Caco-2 (cell line): ENCODE measurements at regions not wholly inside any gene's neighbourhood (a gene's known extent, or its start where the extent isn't known, plus 50 kb on each side); places are given as distances from the start of the nearest gene placed in this dataset.

Experiments
- BruUV-seq: library from RNA; stranded (reverse); fragments of 400-500 nt; replicated peaks from 2 replicates; lab custom pipeline; 2021; lab: Mats Ljungman, UMichigan
- CTCF ChIA-PET: fragments of 300-600 bp; sonication (Branson Sonifier 250); formaldehyde crosslinking; loops from one replicate; lab custom pipeline; 2022; ENCODE audit warnings: antibody characterized with exemption; lab: Charles Lee
- POLR2A ChIA-PET: fragments of 300-600 bp; sonication (Branson Sonifier 250); formaldehyde crosslinking; loops from one replicate; lab custom pipeline; 2022; ENCODE audit warnings: antibody characterized with exemption; lab: Charles Lee
- DNase-seq, 2 experiments: peaks; one replicate each; pipeline versions ENCODE4 v3.0.0 to v3.0.0-alpha.2; 2020 to 2022
- H3K27me3 ChIP-seq: replicated peaks from 2 replicates; pipeline ENCODE4 v1.6.0; 2011; ENCODE audit warnings: low read length; ENCODE audit not compliant: control insufficient read depth, insufficient read depth
- H3K36me3 ChIP-seq: 2 replicates; pipeline ENCODE4 v1.5.1; 2011; ENCODE audit warnings: low read length; ENCODE audit not compliant: control insufficient read depth, insufficient read depth
- H3K4me1 ChIP-seq: fragments of 250-450 bp; sonication (Bioruptor Pico); 2 replicates; pipeline ENCODE4 v1.5.1; 2020; ENCODE audit warnings: mild to moderate bottlenecking
- H3K4me3 ChIP-seq: 2 replicates; pipeline ENCODE4 v1.5.1; 2011; ENCODE audit warnings: low read depth, mild to moderate bottlenecking, control low read depth, low read length
- H3K9me3 ChIP-seq: fragments of 250-450 bp; sonication (Bioruptor Pico); 2 replicates; pipeline ENCODE4 v1.5.1; 2020; ENCODE audit warnings: mild to moderate bottlenecking, moderate library complexity
- H3K27ac Mint-ChIP-seq: one replicate; pipeline ENCODE4 v1.8.0; 2022; ENCODE audit warnings: mixed read lengths; ENCODE audit not compliant: unreplicated experiment
- H3K27me3 Mint-ChIP-seq: one replicate; pipeline ENCODE4 v1.8.0; 2022; ENCODE audit warnings: mixed read lengths; ENCODE audit not compliant: insufficient read depth, unreplicated experiment
- H3K36me3 Mint-ChIP-seq: one replicate; pipeline ENCODE4 v1.8.0; 2022; ENCODE audit warnings: mild to moderate bottlenecking, mixed read lengths; ENCODE audit not compliant: insufficient read depth, unreplicated experiment
- H3K4me1 Mint-ChIP-seq: one replicate; pipeline ENCODE4 v1.8.0; 2022; ENCODE audit warnings: low read depth, mixed read lengths; ENCODE audit not compliant: unreplicated experiment
- H3K4me3 Mint-ChIP-seq: one replicate; pipeline ENCODE4 v1.8.0; 2022; ENCODE audit warnings: mild to moderate bottlenecking, moderate library complexity, mixed read lengths; ENCODE audit not compliant: unreplicated experiment
- H3K9me3 Mint-ChIP-seq: one replicate; pipeline ENCODE4 v1.8.0; 2022; ENCODE audit warnings: mixed read lengths; ENCODE audit not compliant: unreplicated experiment
- intact Hi-C: fragments of 100-400 bp; cut with micrococcal nuclease; formaldehyde crosslinking; loops from one replicate; pipeline ENCODE4 v1.10.0; 2022; ENCODE audit not compliant: unreplicated experiment
- TF ChIP-seq, protein P1 (sequence below), 2 experiments: fragments of 200-600 bp in 1 of 2; IDR thresholded peaks; 1 replicate in 1 of 2; 2 replicates in 1 of 2; pipeline versions ENCODE4 v1.5.1 to v1.8.0; 2011 to 2022; ENCODE audit warnings: antibody characterized with exemption in 1 of 2, control low read depth in 1 of 2, inconsistent platforms in 1 of 2, low read depth in 1 of 2, low read length in 1 of 2, mild to moderate bottlenecking in 1 of 2, moderate library complexity in 1 of 2; ENCODE audit not compliant: insufficient read depth in 1 of 2, severe bottlenecking in 1 of 2, unreplicated experiment in 1 of 2

DNA sequence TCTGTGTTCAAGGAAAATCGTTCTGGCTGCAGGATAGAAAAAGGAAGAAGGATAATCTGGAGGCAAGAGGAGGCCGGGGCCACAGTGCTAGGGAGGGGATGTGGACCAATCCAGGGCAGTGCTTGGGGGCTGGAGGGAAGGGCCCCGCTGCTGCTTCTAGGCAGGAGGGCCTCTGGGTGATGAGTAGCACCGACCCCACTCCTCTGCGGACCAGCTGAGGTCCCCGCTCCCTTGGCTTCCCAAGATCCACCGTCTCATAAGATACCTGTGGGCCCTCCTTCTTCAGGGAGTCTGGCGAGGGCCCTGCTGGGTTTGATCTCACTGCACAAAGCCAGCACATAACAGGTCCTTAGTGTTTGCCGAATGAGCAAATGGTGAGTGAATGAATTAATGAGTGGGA lies 93.5 kb upstream of the MVB12B start:
- H3K27me3 Mint-ChIP-seq = peaks cover 2% of the 10 kb centered on the region
- BruUV-seq = no TSS peak
- intact Hi-C loops = no loop called here
- Histone ChIP-seq H3K9me3 (no peaks in the 10 kb centered on the region), H3K36me3 (no peaks in the 10 kb centered on the region), H3K27me3 (no peaks in the 10 kb centered on the region; the same call in 1 of the 2 replicates), H3K4me1 (no peaks in the 10 kb centered on the region), H3K4me3 (no peak overlapping the region)
- no peak for DNase-seq
- H3K4me3 Mint-ChIP-seq = no peak overlapping the region
- TF ChIP-seq, protein P1, sequence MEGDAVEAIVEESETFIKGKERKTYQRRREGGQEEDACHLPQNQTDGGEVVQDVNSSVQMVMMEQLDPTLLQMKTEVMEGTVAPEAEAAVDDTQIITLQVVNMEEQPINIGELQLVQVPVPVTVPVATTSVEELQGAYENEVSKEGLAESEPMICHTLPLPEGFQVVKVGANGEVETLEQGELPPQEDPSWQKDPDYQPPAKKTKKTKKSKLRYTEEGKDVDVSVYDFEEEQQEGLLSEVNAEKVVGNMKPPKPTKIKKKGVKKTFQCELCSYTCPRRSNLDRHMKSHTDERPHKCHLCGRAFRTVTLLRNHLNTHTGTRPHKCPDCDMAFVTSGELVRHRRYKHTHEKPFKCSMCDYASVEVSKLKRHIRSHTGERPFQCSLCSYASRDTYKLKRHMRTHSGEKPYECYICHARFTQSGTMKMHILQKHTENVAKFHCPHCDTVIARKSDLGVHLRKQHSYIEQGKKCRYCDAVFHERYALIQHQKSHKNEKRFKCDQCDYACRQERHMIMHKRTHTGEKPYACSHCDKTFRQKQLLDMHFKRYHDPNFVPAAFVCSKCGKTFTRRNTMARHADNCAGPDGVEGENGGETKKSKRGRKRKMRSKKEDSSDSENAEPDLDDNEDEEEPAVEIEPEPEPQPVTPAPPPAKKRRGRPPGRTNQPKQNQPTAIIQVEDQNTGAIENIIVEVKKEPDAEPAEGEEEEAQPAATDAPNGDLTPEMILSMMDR (IDR thresholded peaks at IDR 0.05; ENCODE audit: insufficient read depth in 1 of 2, low read depth in 1 of 2, low read length in 1 of 2, severe bottlenecking in 1 of 2, unreplicated experiment in 1 of 2) = no peak
- no peaks in the 10 kb centered on the region for H3K36me3 Mint-ChIP-seq
- H3K9me3 Mint-ChIP-seq = no peaks in the 10 kb centered on the region
- ChIA-PET CTCF (no interaction called here), POLR2A (no interaction called here)
- no peak overlapping the region for H3K27ac Mint-ChIP-seq
- H3K4me1 Mint-ChIP-seq = no peaks in the 10 kb centered on the region

DNA sequence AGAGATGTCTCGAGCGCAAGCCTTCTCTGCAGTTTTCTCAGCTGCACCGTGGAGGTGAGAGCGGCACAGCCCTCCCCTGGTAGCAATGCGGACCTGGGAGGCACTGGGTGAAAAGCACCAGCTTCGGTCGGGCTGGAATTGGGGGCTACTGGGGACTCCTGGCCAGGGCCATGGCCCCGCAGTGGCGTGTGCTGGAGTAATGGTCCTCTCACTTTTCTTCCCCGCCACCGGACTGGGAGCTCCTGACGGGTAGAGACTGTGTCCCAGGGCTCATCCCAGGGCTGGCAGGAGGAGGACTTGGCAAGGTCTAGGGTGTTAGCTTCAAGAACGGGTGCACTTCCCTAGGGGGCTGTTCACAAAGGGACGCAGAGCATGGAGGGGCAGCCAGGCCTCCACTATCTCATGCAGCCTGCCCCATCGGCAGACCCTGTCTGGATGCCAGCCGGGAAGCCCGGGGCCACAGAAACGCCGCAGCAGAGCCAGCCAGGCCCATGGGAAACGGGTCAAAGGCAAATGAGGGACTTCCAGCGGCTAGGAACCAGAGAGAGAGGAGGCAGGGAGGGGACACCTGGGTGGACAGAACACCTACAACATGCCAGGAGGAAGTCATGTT lies 92.6 kb upstream of the MVB12B start:
- no peaks in the 10 kb centered on the region; the same call in 1 of the 2 replicates for H3K27me3 ChIP-seq
- no peak overlapping the region for H3K4me3 ChIP-seq
- Mint-ChIP-seq H3K9me3 (no peaks in the 10 kb centered on the region), H3K27me3 (peaks cover 2% of the 10 kb centered on the region), H3K4me3 (no peak overlapping the region), H3K4me1 (no peaks in the 10 kb centered on the region), H3K36me3 (no peaks in the 10 kb centered on the region), H3K27ac (no peak overlapping the region)
- ChIA-PET CTCF (no interaction called here), POLR2A (no interaction called here)
- no peak for DNase-seq
- TF ChIP-seq, protein P1 (IDR thresholded peaks at IDR 0.05; ENCODE audit: insufficient read depth in 1 of 2, low read depth in 1 of 2, low read length in 1 of 2, severe bottlenecking in 1 of 2, unreplicated experiment in 1 of 2) = no peak
- no peaks in the 10 kb centered on the region for H3K4me1 ChIP-seq
- no peaks in the 10 kb centered on the region for H3K9me3 ChIP-seq
- no TSS peak for BruUV-seq
- no peaks in the 10 kb centered on the region for H3K36me3 ChIP-seq
- intact Hi-C loops = no loop called here

DNA sequence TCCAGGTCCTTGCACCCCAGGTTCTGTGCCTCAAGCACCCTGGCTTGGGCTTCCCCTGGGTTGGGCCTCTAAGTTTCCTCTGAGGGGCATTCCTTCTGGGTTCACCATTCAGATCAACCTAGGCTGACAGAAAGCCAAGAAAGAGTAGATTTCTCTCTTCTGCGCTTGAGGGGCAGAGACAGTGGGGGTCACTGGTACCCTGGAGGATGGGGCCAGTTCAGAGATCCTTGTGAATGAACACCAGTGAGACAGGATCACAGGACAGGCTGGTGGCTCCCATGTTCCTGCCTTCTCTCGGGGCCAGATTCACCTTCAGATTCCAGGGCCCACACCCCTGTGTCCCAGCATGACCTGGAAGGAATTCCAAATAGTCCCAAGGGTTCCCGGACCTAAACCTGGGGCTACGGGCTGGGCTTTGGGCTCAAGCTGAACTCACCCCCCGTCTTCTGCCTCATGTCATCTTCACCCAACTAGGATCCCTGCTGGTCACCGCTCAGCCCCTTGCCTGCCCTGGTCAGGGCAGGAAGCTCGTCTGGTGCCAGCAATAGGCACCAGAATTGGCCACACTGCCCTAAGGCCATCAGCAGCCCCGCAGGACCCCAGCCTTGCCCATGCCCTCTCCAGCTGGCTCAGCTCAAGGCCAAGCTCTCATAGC lies 91.8 kb upstream of the MVB12B start:
- CTCF ChIA-PET = interaction anchor here (0.6 kb wide), 2 partner anchors 10 to 808 kb away, joined by 3 read pairs; no protein-coding TSS in a partner anchor
- Mint-ChIP-seq H3K9me3 (no peaks in the 10 kb centered on the region), H3K4me3 (no peak overlapping the region), H3K36me3 (no peaks in the 10 kb centered on the region), H3K27ac (no peak overlapping the region), H3K27me3 (peaks cover 2% of the 10 kb centered on the region), H3K4me1 (no peaks in the 10 kb centered on the region)
- no peaks in the 10 kb centered on the region for H3K36me3 ChIP-seq
- H3K4me1 ChIP-seq = no peaks in the 10 kb centered on the region
- POLR2A ChIA-PET = no interaction called here
- no TSS peak for BruUV-seq
- TF ChIP-seq, protein P1 (IDR thresholded peaks at IDR 0.05; ENCODE audit: insufficient read depth in 1 of 2, low read depth in 1 of 2, low read length in 1 of 2, severe bottlenecking in 1 of 2, unreplicated experiment in 1 of 2) = no peak
- no peak overlapping the region for H3K4me3 ChIP-seq
- intact Hi-C loops = no loop called here
- no peak for DNase-seq
- H3K9me3 ChIP-seq = no peaks in the 10 kb centered on the region
- H3K27me3 ChIP-seq = no peaks in the 10 kb centered on the region; the same call in 1 of the 2 replicates
